Psoas muscle (tissue), 7 donors: ENCODE measurements at regions not wholly inside any gene's neighbourhood (a gene's known extent, or its start where the extent isn't known, plus 50 kb on each side); places are given as distances from the start of the nearest gene placed in this dataset.

Experiments
- ATAC-seq, 4 donors: fragments of 200-7000 bp; cut with Tn5 transposase; one replicate each; pipeline ENCODE4 v1.9.1; 2020; ENCODE audit warnings: moderate library complexity in 3 of 4, mild to moderate bottlenecking in 2 of 4
- DNase-seq, 2 donors: peaks; one replicate each; pipeline ENCODE4 v3.0.0-alpha.2; 2020
- H3K27ac ChIP-seq: fragments of 200-600 bp; one replicate; pipeline ENCODE4 v1.8.0; 2022
- H3K27me3 ChIP-seq, 3 donors: fragments of 200-600 bp in 1 of 3; one replicate each; pipeline versions ENCODE4 v1.6.1 to v1.8.0; 2013 to 2022; ENCODE audit warnings: low read length in 2 of 3, mild to moderate bottlenecking in 2 of 3, moderate library complexity in 1 of 3; ENCODE audit not compliant: insufficient read depth in 3 of 3
- H3K36me3 ChIP-seq, 2 donors: fragments of 200-600 bp in 1 of 2; one replicate each; pipeline versions ENCODE4 v1.6.1 to v1.8.0; 2013 to 2022; ENCODE audit warnings: low read depth in 1 of 2, mild to moderate bottlenecking in 1 of 2, moderate library complexity in 1 of 2; ENCODE audit not compliant: insufficient read depth in 1 of 2
- H3K4me1 ChIP-seq: fragments of 200-600 bp; one replicate; pipeline ENCODE4 v1.8.0; 2022
- H3K4me3 ChIP-seq: fragments of 200-600 bp; one replicate; pipeline ENCODE4 v1.8.0; 2022; ENCODE audit warnings: mild to moderate bottlenecking
- H3K9me3 ChIP-seq: fragments of 200-600 bp; one replicate; pipeline ENCODE4 v1.8.0; 2022
- CTCF ChIP-seq: fragments of 200-600 bp; IDR thresholded peaks from one replicate; pipeline ENCODE4 v1.8.0; 2022; ENCODE audit warnings: antibody characterized with exemption
- WGBS, 3 donors: extraction: QIAGEN DNeasy Blood & Tissue Kit; methylation state at CpG; one replicate each; pipeline versions ENCODE4 v1.1.6 to v1.1.7; 2013; 5-methylcytosine and 5-hydroxymethylcytosine counted together
- intact Hi-C, 2 donors: fragments of 100-400 bp; cut with DNase I; formaldehyde crosslinking; loops; one replicate each; pipeline versions ENCODE4 v1.11.0 to v1.14.2; 2022
- donor health status: healthy with polysubstance abuse.
- donor health status: DM: no; HTN: no; CAD: no; lungs with moderate emphysema.
- donor health status: Bipolar disorder and iron deficiency.
- donor health status: healthy.
- donor health status: DM: yes; HTN: yes; CAD: no.
- donor health status: DM: no; HTN: no; CAD: no.
- donor health status: DM: yes; HTN: yes; CAD: no.

DNA sequence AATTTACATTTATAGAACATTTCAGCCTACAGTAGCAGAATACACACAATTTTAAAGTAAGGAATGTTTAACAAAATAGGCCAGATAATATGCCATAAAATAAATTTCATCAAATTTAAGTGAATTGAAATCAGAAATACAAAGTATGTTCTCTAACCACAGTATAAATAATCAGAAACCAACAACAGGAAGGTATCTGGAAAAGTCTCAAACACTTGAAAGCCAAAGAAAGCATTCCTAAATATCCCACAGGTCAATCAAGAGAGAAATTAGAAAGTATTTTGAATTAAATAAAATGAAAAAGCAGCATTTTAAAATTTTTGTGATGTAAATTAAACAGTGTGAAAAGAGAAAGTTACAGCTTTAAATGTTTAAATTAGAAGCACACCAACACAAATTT lies 899.2 kb downstream of the PDHA2 start:
- Histone ChIP-seq H3K27ac (no peak overlapping the region), H3K9me3 (peaks cover 3% of the 10 kb centered on the region), H3K27me3 (no peaks in the 10 kb centered on the region), H3K36me3 (no peaks in the 10 kb centered on the region), H3K4me3 (no peak overlapping the region), H3K4me1 (no peaks in the 10 kb centered on the region)
- intact Hi-C loops: no loop called here
- DNase-seq (no peak), ATAC-seq (no peak)
- TF ChIP-seq CTCF: no peak

GRCh38 chr4:96742332-96743014 lies 902.6 kb downstream of the PDHA2 start:
- Histone ChIP-seq H3K36me3 (no peaks in the 10 kb centered on the region), H3K4me3 (no peak overlapping the region), H3K27ac (no peak overlapping the region), H3K27me3 (no peaks in the 10 kb centered on the region), H3K9me3 (peaks cover 3% of the 10 kb centered on the region), H3K4me1 (no peaks in the 10 kb centered on the region)
- no peak for TF ChIP-seq CTCF
- ATAC-seq (no peak), DNase-seq (peak in 1 of 2 donors; percentile 38)
- intact Hi-C loops: no loop called here
- WGBS, 3 donors: 90% methylated on average over 23 to 24 of the region's 24 CpGs

GRCh38 chr4:96744676-96745075 lies 904.8 kb downstream of the PDHA2 start:
- H3K9me3 ChIP-seq: peaks cover 3% of the 10 kb centered on the region
- intact Hi-C loops: no loop called here
- ATAC-seq: no peak
- no peak overlapping the region for H3K27ac ChIP-seq
- no peak for TF ChIP-seq CTCF
- H3K36me3 ChIP-seq: no peaks in the 10 kb centered on the region
- H3K27me3 ChIP-seq: no peaks in the 10 kb centered on the region
- no peaks in the 10 kb centered on the region for H3K4me1 ChIP-seq
- no peak overlapping the region for H3K4me3 ChIP-seq
- DNase-seq: no peak

GRCh38 chr4:96753216-96753615 lies 913.3 kb downstream of the PDHA2 start:
- H3K4me1 ChIP-seq: no peaks in the 10 kb centered on the region
- TF ChIP-seq CTCF: no peak
- ATAC-seq (no peak), DNase-seq (no peak)
- H3K4me3 ChIP-seq: no peak overlapping the region
- intact Hi-C loops: no loop called here
- H3K27ac ChIP-seq: no peak overlapping the region
- H3K36me3 ChIP-seq: no peaks in the 10 kb centered on the region
- H3K27me3 ChIP-seq: no peaks in the 10 kb centered on the region
- 42 to 68% (median 56%) methylated on average over 1 of the region's 1 CpG for WGBS, 3 donors
- H3K9me3 ChIP-seq: no peaks in the 10 kb centered on the region
